LoVo (cell line): ENCODE measurements at regions not wholly inside any gene's neighbourhood (a gene's known extent, or its start where the extent isn't known, plus 50 kb on each side); places are given as distances from the start of the nearest gene placed in this dataset.
"Not testable (repeated sequence)": the region's sequence is repeated elsewhere in the genome, so short reads cannot be mapped to it uniquely, and the experiment has no call there.

ENCODE experiments used
- DNase-seq: peaks from one replicate; pipeline ENCODE4 v3.0.0-alpha.2; 2016; ENCODE audit warnings: low spot score

- DNase-seq: no peak
These were observed 1537.7 kb upstream of the GOT2 start for GRCh38 chr16:60271781-60272180.

GRCh38 chr16:60271025-60271771, 1537.1 kb upstream of the GOT2 start:
- DNase-seq: no peak

GRCh38 chr16:60261425-60261824, 1527.3 kb upstream of the GOT2 start:
- no peak for DNase-seq

GRCh38 chr16:60259956-60260355, 1525.8 kb upstream of the GOT2 start:
- no peak for DNase-seq

GRCh38 chr16:60246086-60246485, 1512.0 kb upstream of the GOT2 start:
- no peak for DNase-seq

- no peak for DNase-seq
These were observed 1507.6 kb upstream of the GOT2 start for GRCh38 chr16:60241671-60242070.

GRCh38 chr16:60230666-60231065, 1496.5 kb upstream of the GOT2 start:
- DNase-seq: no peak

GRCh38 chr16:60225541-60225940, 1491.4 kb upstream of the GOT2 start:
- DNase-seq: no peak

GRCh38 chr16:60217787-60218186, 1483.7 kb upstream of the GOT2 start:
- DNase-seq: no peak

GRCh38 chr16:60214311-60214710, 1480.2 kb upstream of the GOT2 start:
- DNase-seq: no peak

GRCh38 chr16:60206516-60206915, 1472.4 kb upstream of the GOT2 start:
- DNase-seq: no peak

- DNase-seq: no peak
These were observed 1470.1 kb upstream of the GOT2 start for GRCh38 chr16:60204181-60204580.

GRCh38 chr16:60203525-60204124, 1469.5 kb upstream of the GOT2 start:
- DNase-seq: no peak

GRCh38 chr16:60200729-60201128, 1466.6 kb upstream of the GOT2 start:
- DNase-seq: not testable (repeated sequence)

- DNase-seq: no peak
These were observed 1466.0 kb upstream of the GOT2 start for GRCh38 chr16:60200161-60200560.

- no peak for DNase-seq
These were observed 1465.0 kb upstream of the GOT2 start for GRCh38 chr16:60199150-60199549.

GRCh38 chr16:60181536-60181935, 1447.4 kb upstream of the GOT2 start:
- DNase-seq: no peak

- DNase-seq: no peak
These were observed 1446.5 kb upstream of the GOT2 start for GRCh38 chr16:60180609-60181008.

- no peak for DNase-seq
These were observed 1436.1 kb upstream of the GOT2 start for GRCh38 chr16:60170196-60170595.

GRCh38 chr16:60166111-60166510, 1432.0 kb upstream of the GOT2 start:
- DNase-seq: no peak

- DNase-seq: peak; percentile 72
These were observed 1417.9 kb upstream of the GOT2 start for GRCh38 chr16:60151987-60152386.

- no peak for DNase-seq
These were observed 1416.8 kb upstream of the GOT2 start for GRCh38 chr16:60150907-60151306.

GRCh38 chr16:60143348-60143705, 1409.2 kb upstream of the GOT2 start:
- no peak for DNase-seq
